ENCODE measurements at regions not wholly inside any gene's neighbourhood (a gene's known extent, or its start where the extent isn't known, plus 50 kb on each side); places are given as distances from the start of the nearest gene placed in this dataset.

DNA sequence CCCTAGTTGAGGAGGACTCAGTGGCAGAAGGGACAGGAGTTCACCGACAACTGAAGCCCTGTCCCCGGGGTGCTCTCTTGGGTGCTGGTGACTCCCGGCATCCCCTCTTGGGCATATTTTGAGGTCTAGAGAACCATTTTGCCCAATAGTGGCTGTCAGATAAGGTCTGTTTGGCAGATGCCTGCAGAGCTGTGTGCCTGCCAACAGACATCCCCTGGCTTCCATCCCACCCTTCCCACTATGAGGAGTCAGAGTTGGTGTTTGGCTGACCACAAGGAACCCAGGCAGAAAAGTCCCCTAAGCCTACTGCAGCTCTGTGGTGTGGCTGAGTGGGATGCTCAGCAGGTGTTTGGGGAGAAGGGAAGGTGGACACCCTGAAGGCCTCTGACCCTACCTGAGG lies 207.0 kb downstream of the AUH start:
- H3K36me3 Mint-ChIP-seq (ENCODE audit: low read depth): peaks cover 44% of the 10 kb centered on the region
- DNase-seq: no peak
- H3K4me1 Mint-ChIP-seq (ENCODE audit: low read depth): peaks cover 76% of the 10 kb centered on the region
- peak overlapping the region; percentile 63 for H3K27ac Mint-ChIP-seq
- no peak overlapping the region for H3K4me3 Mint-ChIP-seq
- H3K27me3 Mint-ChIP-seq: no peaks in the 10 kb centered on the region
- H3K9me3 Mint-ChIP-seq: peaks cover 26% of the 10 kb centered on the region

DNA sequence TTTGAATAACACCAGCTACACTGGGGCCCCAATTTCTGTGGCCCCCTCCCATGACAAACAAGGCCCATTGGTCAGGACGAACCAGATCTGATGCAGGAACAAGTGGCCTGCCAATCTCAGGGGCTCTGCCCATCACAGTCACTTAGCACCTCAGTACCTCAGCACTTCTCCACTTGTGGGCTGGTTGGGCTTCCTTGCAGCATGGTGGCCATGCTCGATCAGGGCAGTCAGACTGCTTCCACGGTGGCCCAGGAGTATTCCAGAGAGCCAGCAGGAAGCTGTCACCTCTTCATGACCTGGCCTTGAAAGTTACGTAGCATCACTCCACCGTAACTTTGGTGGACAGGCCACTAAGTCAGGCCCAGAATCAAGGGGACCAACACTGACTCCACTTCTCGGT lies 206.5 kb downstream of the AUH start:
- Mint-ChIP-seq H3K9me3 (peaks cover 25% of the 10 kb centered on the region), H3K36me3 (ENCODE audit: low read depth) (peaks cover 41% of the 10 kb centered on the region), H3K4me1 (ENCODE audit: low read depth) (peaks cover 73% of the 10 kb centered on the region), H3K27ac (peak overlapping the region; percentile 63), H3K27me3 (no peaks in the 10 kb centered on the region), H3K4me3 (no peak overlapping the region)
- no peak for DNase-seq

DNA sequence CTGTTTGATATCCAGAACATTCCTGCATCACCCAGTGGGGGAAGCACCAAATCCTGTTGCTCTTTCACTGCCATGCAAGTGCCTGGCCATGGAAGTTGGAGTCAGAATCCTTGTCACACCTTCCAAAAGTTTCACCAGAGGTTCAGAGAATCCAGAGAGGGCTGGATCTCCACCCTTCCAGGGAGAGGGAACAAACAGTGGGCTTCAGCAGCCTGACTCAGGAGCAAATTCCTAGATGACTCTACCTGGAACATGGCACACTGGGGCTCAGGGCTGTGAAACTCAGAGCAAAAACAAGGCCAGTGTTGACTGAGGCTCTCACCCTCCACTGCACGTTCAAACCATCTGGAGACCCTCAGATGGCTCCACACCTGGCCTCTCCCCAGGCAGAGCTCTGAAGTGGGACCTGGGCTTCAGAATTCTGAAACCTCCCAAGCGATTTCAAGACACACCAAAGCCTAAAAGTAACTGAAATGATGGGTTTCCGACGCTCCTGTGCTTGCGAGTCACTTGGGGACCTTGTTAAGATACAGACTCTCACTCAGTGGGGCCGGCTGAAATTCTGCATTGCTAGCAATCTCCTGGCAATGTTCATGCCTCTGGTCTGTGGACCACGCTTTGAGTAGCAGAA lies 205.9 kb downstream of the AUH start:
- Mint-ChIP-seq H3K27ac (peak overlapping the region; percentile 79), H3K27me3 (no peaks in the 10 kb centered on the region), H3K4me3 (no peak overlapping the region), H3K36me3 (ENCODE audit: low read depth) (peaks cover 34% of the 10 kb centered on the region), H3K4me1 (ENCODE audit: low read depth) (peaks cover 68% of the 10 kb centered on the region), H3K9me3 (peaks cover 18% of the 10 kb centered on the region)
- DNase-seq: no peak

DNA sequence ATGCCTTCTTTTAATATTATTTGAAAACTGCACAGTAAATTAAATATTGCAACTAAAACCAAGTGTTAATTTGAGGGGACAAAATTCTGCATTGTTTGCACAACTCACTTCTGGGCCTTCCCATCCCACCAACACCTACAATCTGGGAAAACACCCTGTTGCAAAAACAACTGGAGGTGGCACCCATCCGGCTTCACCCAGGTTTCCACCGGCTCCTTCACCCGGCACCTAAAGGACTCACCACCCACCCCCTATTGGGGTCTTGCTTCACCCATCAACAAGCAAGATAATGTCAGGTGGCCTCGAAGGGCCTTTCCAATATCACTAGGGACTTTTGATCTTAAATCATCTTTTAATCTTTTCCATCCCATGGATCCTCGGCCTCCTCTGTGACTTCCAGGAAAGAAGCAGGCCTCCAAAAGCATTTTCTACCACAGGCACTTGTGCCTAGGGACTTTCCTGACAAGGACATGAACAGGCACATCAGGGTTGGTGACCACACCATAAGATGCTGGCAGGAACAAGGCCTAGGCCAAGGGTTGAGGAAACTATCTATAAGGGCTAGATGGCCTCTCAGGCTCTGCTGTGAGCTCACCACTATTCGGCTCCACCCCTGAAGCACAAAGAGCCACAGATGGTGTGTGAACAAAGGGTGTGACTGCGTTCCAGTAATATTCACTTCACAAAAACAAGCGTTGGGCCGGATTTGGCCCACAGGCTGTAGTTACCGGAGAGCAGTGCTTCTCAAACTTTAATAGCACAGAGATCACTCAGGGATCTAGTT lies 205.1 kb downstream of the AUH start:
- H3K27me3 Mint-ChIP-seq: no peaks in the 10 kb centered on the region
- H3K27ac Mint-ChIP-seq: peak overlapping the region; percentile 79
- H3K36me3 Mint-ChIP-seq (ENCODE audit: low read depth): peaks cover 34% of the 10 kb centered on the region
- peaks cover 17% of the 10 kb centered on the region for H3K9me3 Mint-ChIP-seq
- H3K4me1 Mint-ChIP-seq (ENCODE audit: low read depth): peaks cover 68% of the 10 kb centered on the region
- DNase-seq: no peak
- H3K4me3 Mint-ChIP-seq: no peak overlapping the region

DNA sequence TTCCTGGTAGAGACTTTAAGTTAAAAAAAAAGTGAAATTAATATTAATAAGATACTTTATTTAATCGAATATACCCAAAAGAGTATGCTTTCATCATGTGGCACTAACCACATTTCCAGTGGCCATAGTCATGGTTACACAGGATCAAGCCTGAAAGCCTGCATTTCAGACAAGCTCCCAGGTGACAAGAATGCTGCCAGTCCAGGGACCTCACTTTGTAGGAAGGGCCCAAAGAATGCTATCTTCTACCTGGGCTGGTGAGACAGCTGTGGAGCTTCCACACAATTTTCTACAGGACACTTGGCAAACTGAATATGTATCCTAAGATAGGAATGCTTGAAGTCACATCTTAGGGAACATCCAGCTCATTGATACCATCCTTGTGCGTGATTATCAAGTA lies 203.8 kb downstream of the AUH start:
- Mint-ChIP-seq H3K9me3 (peaks cover 13% of the 10 kb centered on the region), H3K27ac (no peak overlapping the region), H3K4me1 (ENCODE audit: low read depth) (peaks cover 68% of the 10 kb centered on the region), H3K4me3 (no peak overlapping the region), H3K36me3 (ENCODE audit: low read depth) (peaks cover 24% of the 10 kb centered on the region), H3K27me3 (no peaks in the 10 kb centered on the region)
- no peak for DNase-seq

DNA sequence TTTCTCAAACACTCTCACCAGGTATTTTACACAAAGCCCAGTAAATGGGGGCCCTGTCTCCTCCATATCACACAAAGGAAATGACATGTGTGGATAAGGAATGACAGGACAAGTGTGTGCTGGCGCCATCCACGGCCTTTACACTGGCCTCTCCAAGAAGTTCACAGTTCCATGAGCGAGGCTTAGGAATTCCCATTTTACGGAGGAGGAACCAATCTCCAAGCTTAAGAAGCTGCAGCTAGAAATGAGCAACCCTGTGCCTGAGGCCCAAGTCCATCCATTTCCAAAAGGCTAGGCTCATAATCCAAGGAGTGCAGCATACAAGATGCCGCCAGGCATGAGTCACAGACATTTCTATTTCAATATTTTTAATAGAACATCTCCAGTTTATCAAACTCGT lies 203.4 kb downstream of the AUH start:
- Mint-ChIP-seq H3K27ac (no peak overlapping the region), H3K4me1 (ENCODE audit: low read depth) (peaks cover 68% of the 10 kb centered on the region), H3K4me3 (no peak overlapping the region), H3K27me3 (no peaks in the 10 kb centered on the region), H3K36me3 (ENCODE audit: low read depth) (peaks cover 23% of the 10 kb centered on the region), H3K9me3 (peaks cover 13% of the 10 kb centered on the region)
- no peak for DNase-seq

DNA sequence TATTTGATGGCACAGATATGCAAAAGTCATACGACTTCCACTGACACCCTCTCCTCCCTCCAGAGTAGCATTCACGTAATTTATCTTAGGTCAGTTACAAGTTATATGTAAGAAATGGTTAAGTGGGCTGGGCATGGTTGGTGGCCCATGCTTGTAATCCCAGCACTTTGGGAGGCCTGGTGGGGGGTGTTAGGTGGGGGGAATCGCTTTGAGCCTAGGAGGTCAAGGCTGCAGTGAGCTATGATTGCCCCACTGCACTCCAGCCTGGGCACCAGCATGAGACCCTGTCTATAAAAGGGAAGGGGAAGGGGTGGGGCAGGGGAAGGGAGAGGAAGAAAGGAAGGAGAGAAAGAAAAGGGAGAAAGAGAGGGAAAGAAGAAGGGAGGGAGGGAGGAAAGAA lies 202.8 kb downstream of the AUH start:
- Mint-ChIP-seq H3K4me1 (ENCODE audit: low read depth) (peaks cover 70% of the 10 kb centered on the region), H3K27ac (no peak overlapping the region), H3K27me3 (no peaks in the 10 kb centered on the region), H3K9me3 (peaks cover 13% of the 10 kb centered on the region), H3K36me3 (ENCODE audit: low read depth) (peaks cover 19% of the 10 kb centered on the region), H3K4me3 (no peak overlapping the region)
- DNase-seq: peak; percentile 23

DNA sequence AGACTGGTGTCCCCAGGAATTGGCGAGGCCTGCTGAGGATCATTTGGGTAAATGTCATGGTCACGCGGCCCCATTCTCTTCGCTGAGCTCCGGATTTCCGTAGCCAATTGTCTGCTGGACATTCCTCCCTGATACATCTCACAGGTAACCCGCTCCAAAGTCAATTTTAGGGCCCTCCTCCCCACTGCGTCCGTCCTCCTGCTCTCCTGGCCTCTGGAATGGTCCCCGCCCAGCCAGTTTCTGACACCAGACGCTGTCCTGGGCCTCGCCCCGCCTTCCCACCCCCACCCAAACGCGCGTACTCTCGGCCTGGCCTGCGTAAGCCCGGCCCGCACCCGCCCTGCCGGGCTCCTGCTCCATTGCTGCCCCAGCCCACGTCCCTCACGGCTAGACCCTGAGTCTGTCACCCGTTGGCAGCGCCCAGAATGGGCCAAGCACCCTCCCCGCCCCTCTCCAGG lies 202.0 kb downstream of the AUH start:
- no peak overlapping the region for H3K4me3 Mint-ChIP-seq
- no peaks in the 10 kb centered on the region for H3K27me3 Mint-ChIP-seq
- H3K27ac Mint-ChIP-seq: no peak overlapping the region
- H3K36me3 Mint-ChIP-seq (ENCODE audit: low read depth): peaks cover 18% of the 10 kb centered on the region
- H3K9me3 Mint-ChIP-seq: peaks cover 7% of the 10 kb centered on the region
- H3K4me1 Mint-ChIP-seq (ENCODE audit: low read depth): peaks cover 72% of the 10 kb centered on the region
- DNase-seq: peak; percentile 29

DNA sequence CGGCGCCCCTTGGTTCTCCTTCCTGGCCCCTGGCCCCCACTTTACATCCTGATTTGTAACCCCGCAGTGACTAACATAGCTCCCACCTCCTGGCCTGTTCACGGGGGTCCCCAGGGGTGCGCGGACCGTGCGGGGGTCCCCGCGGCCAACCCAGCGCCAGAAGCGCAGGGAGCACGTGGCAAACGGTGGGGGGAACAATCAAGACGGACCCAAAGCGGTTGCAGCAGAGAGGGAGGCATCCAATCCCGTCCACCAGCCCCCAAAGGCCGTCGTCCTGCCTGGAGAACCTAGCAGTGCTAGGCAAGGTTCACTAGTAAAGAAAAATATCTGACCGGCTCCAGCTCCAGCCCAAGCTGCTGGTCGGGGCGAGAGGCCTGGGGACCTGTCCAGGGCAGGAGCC lies 201.5 kb downstream of the AUH start:
- peak; percentile 29 for DNase-seq
- Mint-ChIP-seq H3K4me3 (no peak overlapping the region), H3K4me1 (ENCODE audit: low read depth) (peaks cover 72% of the 10 kb centered on the region), H3K36me3 (ENCODE audit: low read depth) (peaks cover 13% of the 10 kb centered on the region), H3K27ac (no peak overlapping the region), H3K27me3 (no peaks in the 10 kb centered on the region), H3K9me3 (peaks cover 2% of the 10 kb centered on the region)

DNA sequence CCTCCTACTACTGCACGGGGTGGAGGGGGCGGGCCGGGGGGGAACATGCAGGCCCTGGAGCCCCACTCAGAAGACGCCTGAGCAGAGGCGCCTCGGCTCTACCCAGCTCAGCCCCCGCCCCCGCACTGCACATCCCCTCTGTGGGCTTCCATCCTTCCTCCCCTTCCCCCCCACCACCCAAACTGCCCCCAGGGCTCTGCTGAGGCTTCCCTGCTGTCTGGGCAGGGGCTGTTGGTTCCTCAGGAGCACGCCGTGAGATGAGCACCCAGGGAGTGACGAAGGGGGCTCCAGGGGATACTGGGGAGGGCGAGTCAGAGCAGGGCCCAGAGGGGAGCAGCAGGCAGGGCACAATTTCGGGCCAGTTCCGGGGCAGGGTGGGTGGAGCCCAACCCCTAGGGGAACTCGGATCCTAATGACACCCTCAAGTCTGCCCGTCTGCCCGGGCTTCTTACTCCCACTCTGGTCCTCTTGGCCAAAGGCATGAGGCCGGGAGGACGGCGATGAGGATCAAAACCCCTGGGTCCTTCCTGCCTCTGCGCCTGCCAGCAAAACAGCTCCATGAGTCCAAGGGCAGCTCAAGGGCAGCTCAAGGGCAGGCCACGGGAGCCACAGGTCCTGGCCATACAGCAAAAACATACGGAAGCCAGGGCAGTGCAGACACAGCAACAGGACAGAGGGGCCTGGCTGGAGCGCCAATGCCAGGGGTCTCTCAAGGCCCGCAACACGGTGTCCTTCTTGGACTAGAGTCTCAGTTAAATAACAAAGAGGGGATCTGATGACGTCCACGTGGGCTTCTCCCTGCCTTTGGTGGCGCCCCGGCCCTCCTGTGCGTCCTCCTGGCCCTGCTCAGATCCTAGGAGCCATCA lies 200.9 kb downstream of the AUH start:
- Mint-ChIP-seq H3K9me3 (no peaks in the 10 kb centered on the region), H3K36me3 (ENCODE audit: low read depth) (peaks cover 10% of the 10 kb centered on the region), H3K27ac (peak overlapping the region; percentile 96), H3K4me3 (no peak overlapping the region), H3K4me1 (ENCODE audit: low read depth) (peaks cover 70% of the 10 kb centered on the region), H3K27me3 (no peaks in the 10 kb centered on the region)
- DNase-seq: peak; percentile 35

DNA sequence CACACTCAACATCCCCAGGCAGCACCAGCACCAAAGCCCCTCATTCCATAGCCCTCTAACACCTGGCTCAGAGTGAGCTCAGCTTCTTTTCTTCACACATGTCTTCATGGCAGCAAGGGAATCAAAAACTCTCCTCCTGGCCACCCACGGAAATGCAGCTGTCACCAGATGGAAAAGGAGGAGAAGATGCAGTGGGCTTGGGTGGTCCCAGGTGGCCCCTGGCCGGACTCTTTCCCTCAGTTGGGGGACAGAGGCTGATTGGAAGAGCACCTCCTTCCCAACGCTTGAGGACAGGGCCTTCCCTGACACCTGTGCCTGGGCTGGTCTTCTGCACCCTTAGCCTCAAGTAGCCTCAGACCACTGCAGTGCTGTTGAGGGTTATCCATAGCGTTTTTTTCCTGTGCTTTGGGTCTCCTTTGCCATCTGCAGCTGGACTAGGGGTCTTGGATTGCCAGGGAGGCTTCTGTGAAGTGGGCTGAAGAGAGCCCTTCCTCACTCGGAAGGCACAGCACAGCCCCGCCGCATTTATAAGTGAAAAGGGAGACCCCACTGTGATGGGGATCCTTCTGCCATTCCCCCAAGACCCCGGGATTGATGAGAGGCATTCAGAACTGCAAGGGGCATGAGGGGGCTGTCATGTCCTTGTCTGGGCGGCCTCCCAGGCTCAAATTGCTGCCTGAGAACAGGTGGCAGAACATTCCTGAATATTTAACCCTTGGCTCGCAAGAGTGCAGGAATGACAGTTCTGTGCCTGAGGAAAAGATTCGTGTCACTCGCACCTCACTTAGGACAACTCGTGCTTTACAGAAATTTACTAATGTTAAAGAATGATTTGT lies 200.0 kb downstream of the AUH start:
- DNase-seq: peak; percentile 37
- H3K9me3 Mint-ChIP-seq: no peaks in the 10 kb centered on the region
- peak overlapping the region; percentile 96 for H3K27ac Mint-ChIP-seq
- no peaks in the 10 kb centered on the region for H3K27me3 Mint-ChIP-seq
- peaks cover 3% of the 10 kb centered on the region for H3K36me3 Mint-ChIP-seq (ENCODE audit: low read depth)
- peaks cover 65% of the 10 kb centered on the region for H3K4me1 Mint-ChIP-seq (ENCODE audit: low read depth)
- H3K4me3 Mint-ChIP-seq: peak overlapping the region; percentile 75

DNA sequence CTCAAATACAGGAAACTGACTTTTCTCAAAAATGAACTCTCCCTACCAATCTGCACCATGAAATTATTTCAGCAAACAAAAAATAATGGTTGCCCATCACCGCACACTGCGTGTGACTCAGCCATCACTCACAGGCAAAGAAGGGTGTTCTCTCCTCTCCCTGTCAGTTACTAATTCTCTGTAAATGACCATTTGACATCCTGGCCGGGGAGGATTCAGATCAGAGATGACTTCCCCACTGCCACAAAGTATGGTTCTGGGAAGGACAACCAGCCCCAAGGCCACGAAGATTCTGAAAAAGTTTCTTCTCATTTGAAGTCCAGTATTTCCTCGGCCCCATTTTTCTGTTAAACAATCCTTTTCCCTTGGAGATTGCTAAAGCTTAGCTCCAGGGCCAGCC lies 199.4 kb downstream of the AUH start:
- DNase-seq: peak; percentile 49
- Mint-ChIP-seq H3K27me3 (no peaks in the 10 kb centered on the region), H3K4me3 (peak overlapping the region; percentile 75), H3K27ac (peak overlapping the region; percentile 96), H3K36me3 (ENCODE audit: low read depth) (peaks cover 2% of the 10 kb centered on the region), H3K4me1 (ENCODE audit: low read depth) (peaks cover 63% of the 10 kb centered on the region), H3K9me3 (no peaks in the 10 kb centered on the region)

DNA sequence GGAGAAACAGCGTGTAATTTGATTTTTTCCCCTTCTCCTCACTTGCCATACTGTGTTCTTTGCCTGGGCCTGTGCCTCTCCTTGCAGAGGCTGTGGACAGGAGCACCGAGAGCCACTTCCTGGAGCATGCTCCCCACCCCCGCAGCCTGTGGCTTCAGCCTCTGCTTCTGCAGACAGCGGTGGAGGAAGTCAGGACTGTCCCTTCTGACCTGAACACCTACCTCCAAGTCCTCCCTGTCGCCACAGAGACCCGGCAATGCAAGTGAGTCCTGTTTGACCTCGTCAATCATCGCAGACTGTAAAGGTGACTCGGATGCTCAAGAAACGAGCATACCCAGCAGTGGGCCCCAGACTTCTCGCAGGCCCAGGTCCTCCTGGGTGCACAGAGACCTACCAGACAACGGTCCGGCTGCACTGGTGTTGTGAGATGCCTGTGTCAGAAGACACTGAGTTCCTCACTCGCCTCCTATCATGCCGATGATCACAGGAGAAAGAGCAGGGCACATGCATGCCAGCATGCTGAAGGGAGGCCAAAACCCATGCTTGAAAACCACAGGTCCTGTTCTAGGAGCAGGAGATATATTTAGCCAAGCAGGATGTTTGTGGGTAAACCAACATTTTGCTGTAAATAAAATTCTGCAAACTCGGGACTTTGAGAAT lies 198.8 kb downstream of the AUH start:
- H3K36me3 Mint-ChIP-seq (ENCODE audit: low read depth): peaks cover 2% of the 10 kb centered on the region
- H3K4me1 Mint-ChIP-seq (ENCODE audit: low read depth): peaks cover 64% of the 10 kb centered on the region
- no peaks in the 10 kb centered on the region for H3K9me3 Mint-ChIP-seq
- H3K27ac Mint-ChIP-seq: peak overlapping the region; percentile 96
- peak overlapping the region; percentile 75 for H3K4me3 Mint-ChIP-seq
- no peaks in the 10 kb centered on the region for H3K27me3 Mint-ChIP-seq
- peak; percentile 75 for DNase-seq
